K562 (cell line): ENCODE measurements at regions not wholly inside any gene's neighbourhood (a gene's known extent, or its start where the extent isn't known, plus 50 kb on each side); places are given as distances from the start of the nearest gene placed in this dataset.

Experiments
- ARNT ChIP-seq, 2 experiments: fragments of 450-650 bp; IDR thresholded peaks; 2 replicates each; pipeline ENCODE4 v1.6.1; 2016; ENCODE audit warnings: mild to moderate bottlenecking in 1 of 2
- BCOR ChIP-seq: fragments of 450-650 bp; IDR thresholded peaks from 2 replicates; pipeline ENCODE4 v1.6.1; 2016
- CEBPB ChIP-seq: fragments of 450-650 bp; IDR thresholded peaks from 2 replicates; pipeline ENCODE4 v1.6.1; 2016; ENCODE audit warnings: missing genetic modification characterization, missing compliant biosample characterization
- CEBPG ChIP-seq, 3 experiments: fragments of 200-800 bp in 1 of 3; sonication (Bioruptor generic) in 1 of 3; sonication (generic) in 1 of 3; formaldehyde crosslinking in 1 of 3; IDR thresholded peaks in 2 of 3; conservative IDR thresholded peaks in 1 of 3; 2 replicates each; pipeline versions ENCODE4 v1.6.1 to v1.8.0; 2016 to 2022; ENCODE audit warnings: missing compliant biosample characterization in 2 of 3, missing genetic modification characterization in 2 of 3, mild to moderate bottlenecking in 1 of 3, missing genetic modification reagents in 1 of 3
- CREB1 ChIP-seq, 2 experiments: sonication (generic) in 1 of 2; formaldehyde crosslinking in 1 of 2; IDR thresholded peaks; 2 replicates each; pipeline versions ENCODE4 v1.6.1 to v1.8.0; 2012 to 2022; ENCODE audit warnings: inconsistent platforms in 1 of 2, mild to moderate bottlenecking in 1 of 2, missing genetic modification reagents in 1 of 2, moderate library complexity in 1 of 2
- CREM ChIP-seq: IDR thresholded peaks from 2 replicates; pipeline ENCODE4 v1.6.1; 2014; ENCODE audit warnings: antibody characterized with exemption, low read depth
- CXXC5 ChIP-seq: fragments of 250-450 bp; sonication (Bioruptor Pico); IDR thresholded peaks from 2 replicates; pipeline ENCODE4 v1.8.0; 2022; ENCODE audit warnings: inconsistent platforms, mild to moderate bottlenecking, moderate library complexity
- FOXA3 ChIP-seq, 2 experiments: fragments of 450-650 bp in 1 of 2; sonication (generic) in 1 of 2; formaldehyde crosslinking; IDR thresholded peaks in 1 of 2; conservative IDR thresholded peaks in 1 of 2; 2 replicates each; pipeline versions ENCODE4 v1.4.0 to v1.8.0; 2020 to 2022; ENCODE audit warnings: mild to moderate bottlenecking in 2 of 2, missing genetic modification reagents in 1 of 2
- FOXP1 ChIP-seq: sonication (generic); formaldehyde crosslinking; IDR thresholded peaks from 2 replicates; pipeline ENCODE4 v1.8.0; 2022; ENCODE audit warnings: mild to moderate bottlenecking, missing genetic modification reagents
- KDM1A ChIP-seq, 2 experiments: fragments of 450-650 bp; IDR thresholded peaks; 2 replicates each; pipeline ENCODE4 v1.6.1; 2016; ENCODE audit warnings: mild to moderate bottlenecking in 2 of 2
- MAFG ChIP-seq: fragments of 450-650 bp; conservative IDR thresholded peaks from 2 replicates; pipeline ENCODE4 v1.6.1; 2016; ENCODE audit warnings: missing genetic modification characterization, missing compliant biosample characterization
- MAFK ChIP-seq: IDR thresholded peaks from 2 replicates; pipeline ENCODE4 v1.6.1; 2011; ENCODE audit warnings: low read length, improper control_type of control experiment
- MBD1 ChIP-seq: fragments of 250-450 bp; sonication (Bioruptor Pico); IDR thresholded peaks from 2 replicates; pipeline ENCODE4 v1.8.0; 2022; ENCODE audit warnings: inconsistent platforms
- MEIS2 ChIP-seq: fragments of 450-650 bp; IDR thresholded peaks from 2 replicates; pipeline ENCODE4 v1.6.1; 2014; ENCODE audit warnings: mild to moderate bottlenecking; ENCODE audit not compliant: partially characterized antibody
- NFE2 ChIP-seq: IDR thresholded peaks from 2 replicates; pipeline ENCODE4 v1.6.1; 2014; ENCODE audit warnings: antibody characterized with exemption, low read depth
- POLR3G ChIP-seq: IDR thresholded peaks from 2 replicates; pipeline ENCODE4 v1.6.1; 2011; ENCODE audit not compliant: insufficient read length, insufficient replicate concordance; ENCODE audit errors: extremely low read depth
- RBM17 ChIP-seq: fragments of 200-400 bp; formaldehyde crosslinking; IDR thresholded peaks from 2 replicates; pipeline ENCODE4 v1.6.1; 2017; ENCODE audit warnings: low read depth, mild to moderate bottlenecking, low read length, borderline replicate concordance
- TEAD4 ChIP-seq, 2 experiments: sonication (generic) in 1 of 2; formaldehyde crosslinking in 1 of 2; IDR thresholded peaks; 2 replicates each; pipeline versions ENCODE4 v1.6.1 to v1.8.0; 2012 to 2022; ENCODE audit warnings: borderline replicate concordance in 1 of 2, inconsistent platforms in 1 of 2, low read length in 1 of 2, mild to moderate bottlenecking in 1 of 2, missing genetic modification reagents in 1 of 2
- USF1 ChIP-seq: sonication (generic); formaldehyde crosslinking; IDR thresholded peaks from 2 replicates; pipeline ENCODE4 v1.9.0; 2022; ENCODE audit warnings: mild to moderate bottlenecking, missing genetic modification reagents
- ZNF316 ChIP-seq: fragments of 450-650 bp; IDR thresholded peaks from 2 replicates; pipeline ENCODE4 v1.6.1; 2016
- ZNF449 ChIP-seq: fragments of 250-450 bp; sonication (Bioruptor Pico); IDR thresholded peaks from 2 replicates; pipeline ENCODE4 v1.8.0; 2022; ENCODE audit warnings: moderate library complexity, mild to moderate bottlenecking, inconsistent platforms

GRCh38 chr16:85200471-85201278 lies 88.4 kb upstream of the CIBAR2 start (continued):
- TF ChIP-seq CEBPG (CRISPR knock-in tag; IDR thresholded peaks at IDR 0.05) (0 out of 2 replicates have a peak, but pooled peaks have one; percentile 13), CEBPG (tag; conservative IDR thresholded peaks at IDR 0.05 in 1 of 2, IDR thresholded peaks at IDR 0.05 in 1 of 2) (no peak), CEBPB (tag) (peak; percentile 36; the same call in 1 of the 2 replicates), CXXC5 (CRISPR knock-in tag) (no peak), FOXA3 (CRISPR knock-in tag; conservative IDR thresholded peaks at IDR 0.05 in 1 of 2, IDR thresholded peaks at IDR 0.05 in 1 of 2) (0 out of 4 replicates have a peak, but pooled peaks of 1 of the 2 experiments have one; percentile 62), ARNT (IDR thresholded peaks at IDR 0.05) (peak in 1 of 2 experiments; percentile 79; a peak in 1 of 4 replicates), NFE2 (peak; percentile 52; the same call in 1 of the 2 replicates), MAFG (tag) (peak; percentile 60), CREB1 (IDR thresholded peaks at IDR 0.05) (peak; percentile 21), CREB1 (CRISPR knock-in tag; IDR thresholded peaks at IDR 0.05) (peak; percentile 15; the same call in 1 of the 2 replicates), ZNF316 (peak; percentile 89), ZNF449 (no peak), MBD1 (CRISPR knock-in tag) (0 out of 2 replicates have a peak, but pooled peaks have one; percentile 12), BCOR (peak; percentile 31; the same call in 1 of the 2 replicates), USF1 (CRISPR knock-in tag) (0 out of 2 replicates have a peak, but pooled peaks have one; percentile 35), POLR3G (no peak), TEAD4 (IDR thresholded peaks at IDR 0.05; ENCODE audit: low read length) (0 out of 2 replicates have a peak, but pooled peaks have one; percentile 5), TEAD4 (CRISPR knock-in tag; IDR thresholded peaks at IDR 0.05; ENCODE audit: borderline replicate concordance) (no peak), RBM17 (no peak), MEIS2 (peak; percentile 38), KDM1A (IDR thresholded peaks at IDR 0.05) (no peak), MAFK (peak; percentile 50), FOXP1 (0 out of 2 replicates have a peak, but pooled peaks have one; percentile 41), CREM (peak; percentile 65; the same call in 1 of the 2 replicates)
